ENCODE measurements at regions not wholly inside any gene's neighbourhood (a gene's known extent, or its start where the extent isn't known, plus 50 kb on each side); places are given as distances from the start of the nearest gene placed in this dataset.

- Histone ChIP-seq H3K27me3 (no peaks in the 10 kb centered on the region), H3K4me1 (no peaks in the 10 kb centered on the region), H3K36me3 (no peaks in the 10 kb centered on the region), H3K9me3 (peaks cover 0 to 7% (median 0%) of the 10 kb centered on the region in 3 donors), H3K27ac (no peak overlapping the region), H3K4me3 (no peak overlapping the region)
- intact Hi-C loops (cut with DNase I), result no loop called here
- 53 to 65% methylated on average over 2 to 6 of the region's 6 CpGs for WGBS, 2 donors
- TF ChIP-seq, protein P1, sequence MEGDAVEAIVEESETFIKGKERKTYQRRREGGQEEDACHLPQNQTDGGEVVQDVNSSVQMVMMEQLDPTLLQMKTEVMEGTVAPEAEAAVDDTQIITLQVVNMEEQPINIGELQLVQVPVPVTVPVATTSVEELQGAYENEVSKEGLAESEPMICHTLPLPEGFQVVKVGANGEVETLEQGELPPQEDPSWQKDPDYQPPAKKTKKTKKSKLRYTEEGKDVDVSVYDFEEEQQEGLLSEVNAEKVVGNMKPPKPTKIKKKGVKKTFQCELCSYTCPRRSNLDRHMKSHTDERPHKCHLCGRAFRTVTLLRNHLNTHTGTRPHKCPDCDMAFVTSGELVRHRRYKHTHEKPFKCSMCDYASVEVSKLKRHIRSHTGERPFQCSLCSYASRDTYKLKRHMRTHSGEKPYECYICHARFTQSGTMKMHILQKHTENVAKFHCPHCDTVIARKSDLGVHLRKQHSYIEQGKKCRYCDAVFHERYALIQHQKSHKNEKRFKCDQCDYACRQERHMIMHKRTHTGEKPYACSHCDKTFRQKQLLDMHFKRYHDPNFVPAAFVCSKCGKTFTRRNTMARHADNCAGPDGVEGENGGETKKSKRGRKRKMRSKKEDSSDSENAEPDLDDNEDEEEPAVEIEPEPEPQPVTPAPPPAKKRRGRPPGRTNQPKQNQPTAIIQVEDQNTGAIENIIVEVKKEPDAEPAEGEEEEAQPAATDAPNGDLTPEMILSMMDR (IDR thresholded peaks at IDR 0.05), result no peak
- no peak for TF ChIP-seq POLR2A (IDR thresholded peaks at IDR 0.05)
- DNase-seq, result no peak
Observed at GRCh38 chrX:125262836-125263235, 56.8 kb upstream of the TEX13C start.

- no peak overlapping the region for H3K27ac ChIP-seq
- H3K36me3 ChIP-seq, result no peaks in the 10 kb centered on the region
- no peak for DNase-seq
- H3K27me3 ChIP-seq, result no peaks in the 10 kb centered on the region
- intact Hi-C loops (cut with DNase I), result no loop called here
- TF ChIP-seq, protein P1 (IDR thresholded peaks at IDR 0.05), result no peak
- TF ChIP-seq POLR2A (IDR thresholded peaks at IDR 0.05), result no peak
- H3K4me3 ChIP-seq, result no peak overlapping the region
- H3K4me1 ChIP-seq, result no peaks in the 10 kb centered on the region
- peaks cover 0 to 7% (median 0%) of the 10 kb centered on the region in 3 donors for H3K9me3 ChIP-seq
- WGBS, 2 donors, result 85 to 90% methylated on average over 2 to 4 of the region's 4 CpGs
Observed at GRCh38 chrX:125266153-125266660, 53.5 kb upstream of the TEX13C start.

Data from esophagus squamous epithelium (tissue), 5 donors.